ENCODE measurements at regions not wholly inside any gene's neighbourhood (a gene's known extent, or its start where the extent isn't known, plus 50 kb on each side); places are given as distances from the start of the nearest gene placed in this dataset.

DNA sequence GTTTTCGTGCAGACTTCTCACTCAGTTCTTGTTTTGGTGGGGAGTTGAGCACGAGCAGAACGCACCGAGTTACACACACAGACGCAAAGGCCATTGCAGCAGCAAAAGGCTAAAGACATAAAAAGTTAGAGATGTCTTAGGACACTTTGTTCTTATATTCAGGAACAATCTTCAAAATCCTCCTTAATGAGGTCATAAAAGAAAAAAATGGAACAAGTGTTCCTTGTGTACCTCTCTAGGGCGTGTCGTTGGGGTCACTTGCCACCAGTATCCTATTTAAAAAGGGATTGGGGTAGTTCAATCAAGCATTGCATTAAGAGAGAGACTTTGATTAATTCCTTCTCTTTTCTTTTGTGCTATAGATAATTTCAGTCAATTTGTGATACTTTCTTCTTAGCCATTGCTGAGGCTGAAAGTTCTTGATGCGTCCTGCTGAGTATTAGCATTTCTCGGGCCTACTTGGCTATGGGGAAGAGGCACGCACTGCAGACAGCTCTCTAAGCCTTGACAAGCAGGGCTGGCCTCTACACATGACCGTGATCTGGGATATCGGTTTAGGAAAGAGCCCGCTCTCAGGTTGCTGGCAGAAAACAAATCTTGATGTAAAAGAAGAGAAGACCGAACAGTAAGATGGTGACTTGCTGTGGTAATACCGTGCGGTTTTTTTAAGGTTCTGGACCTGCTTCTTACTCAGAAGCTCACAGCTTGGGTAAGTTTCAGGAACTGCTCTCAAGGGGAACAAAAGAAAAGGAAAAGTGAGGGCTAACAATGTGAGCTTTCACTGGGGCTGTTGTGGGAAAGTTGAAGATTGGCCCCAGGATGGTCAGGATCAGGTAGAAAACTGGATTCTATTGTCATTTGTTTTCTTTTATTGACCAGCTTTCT is 223.6 kb downstream of the TM9SF2 start:
- TF ChIP-seq, protein P1, sequence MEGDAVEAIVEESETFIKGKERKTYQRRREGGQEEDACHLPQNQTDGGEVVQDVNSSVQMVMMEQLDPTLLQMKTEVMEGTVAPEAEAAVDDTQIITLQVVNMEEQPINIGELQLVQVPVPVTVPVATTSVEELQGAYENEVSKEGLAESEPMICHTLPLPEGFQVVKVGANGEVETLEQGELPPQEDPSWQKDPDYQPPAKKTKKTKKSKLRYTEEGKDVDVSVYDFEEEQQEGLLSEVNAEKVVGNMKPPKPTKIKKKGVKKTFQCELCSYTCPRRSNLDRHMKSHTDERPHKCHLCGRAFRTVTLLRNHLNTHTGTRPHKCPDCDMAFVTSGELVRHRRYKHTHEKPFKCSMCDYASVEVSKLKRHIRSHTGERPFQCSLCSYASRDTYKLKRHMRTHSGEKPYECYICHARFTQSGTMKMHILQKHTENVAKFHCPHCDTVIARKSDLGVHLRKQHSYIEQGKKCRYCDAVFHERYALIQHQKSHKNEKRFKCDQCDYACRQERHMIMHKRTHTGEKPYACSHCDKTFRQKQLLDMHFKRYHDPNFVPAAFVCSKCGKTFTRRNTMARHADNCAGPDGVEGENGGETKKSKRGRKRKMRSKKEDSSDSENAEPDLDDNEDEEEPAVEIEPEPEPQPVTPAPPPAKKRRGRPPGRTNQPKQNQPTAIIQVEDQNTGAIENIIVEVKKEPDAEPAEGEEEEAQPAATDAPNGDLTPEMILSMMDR (IDR thresholded peaks at IDR 0.05), result no peak
- TF ChIP-seq POLR2A (IDR thresholded peaks at IDR 0.05), result no peak

Data from uterus (tissue), 2 donors.